Endothelial cell of umbilical vein (primary cell): ENCODE measurements at regions not wholly inside any gene's neighbourhood (a gene's known extent, or its start where the extent isn't known, plus 50 kb on each side); places are given as distances from the start of the nearest gene placed in this dataset.

Experiments
- CTCF ChIP-seq, 2 donors: IDR thresholded peaks; 1 replicate in 1 of 2; 2 replicates in 1 of 2; pipeline ENCODE4 v1.5.1; 2011; ENCODE audit warnings: low read length in 2 of 2, mild to moderate bottlenecking in 2 of 2, moderate library complexity in 2 of 2, control low read depth in 1 of 2, inconsistent platforms in 1 of 2, low read depth in 1 of 2; ENCODE audit not compliant: insufficient read depth in 1 of 2; ENCODE audit errors: extremely low read depth in 1 of 2
- EZH2 ChIP-seq: IDR thresholded peaks from 2 replicates; pipeline ENCODE4 v1.6.1; 2012; ENCODE audit warnings: borderline replicate concordance, low read depth, mild to moderate bottlenecking, moderate library complexity, low read length, inconsistent platforms; ENCODE audit not compliant: severe bottlenecking
- FOS ChIP-seq: IDR thresholded peaks from 2 replicates; pipeline ENCODE4 v1.6.1; 2011; ENCODE audit warnings: mild to moderate bottlenecking, low read length, moderate library complexity, borderline replicate concordance; ENCODE audit not compliant: insufficient read depth
- GATA2 ChIP-seq: IDR thresholded peaks from 2 replicates; pipeline ENCODE4 v1.7.0; 2011; ENCODE audit warnings: low read depth, mild to moderate bottlenecking, moderate library complexity, mixed read lengths, low read length; ENCODE audit not compliant: insufficient read length, insufficient read depth
- MAX ChIP-seq: IDR thresholded peaks from 2 replicates; pipeline ENCODE4 v1.6.1; 2011; ENCODE audit not compliant: insufficient read depth, insufficient read length
- MYC ChIP-seq: IDR thresholded peaks from one replicate; pipeline ENCODE4 v1.6.1; 2011; ENCODE audit warnings: mild to moderate bottlenecking, low read depth, low read length
- POLR2A ChIP-seq: IDR thresholded peaks from 2 replicates; pipeline ENCODE4 v1.6.1; 2012; ENCODE audit warnings: low read depth, mild to moderate bottlenecking, control low read depth, low read length
- POLR2AphosphoS5 ChIP-seq: IDR thresholded peaks from 2 replicates; pipeline ENCODE4 v1.6.1; 2012; ENCODE audit warnings: low read depth, mild to moderate bottlenecking, control low read depth, low read length, moderate library complexity; ENCODE audit not compliant: insufficient read depth

GRCh38 chr10:2173327-2173726, 436.0 kb upstream of the ADARB2 start:
- TF ChIP-seq CTCF (IDR thresholded peaks at IDR 0.05; ENCODE audit: extremely low read depth in 1 of 2, insufficient read depth in 1 of 2, low read depth in 1 of 2, low read length in 2 of 2) (no peak), POLR2AphosphoS5 (no peak), GATA2 (no peak), EZH2 (no peak), MAX (no peak), POLR2A (no peak), MYC (no peak), FOS (no peak)
